ENCODE measurements at regions not wholly inside any gene's neighbourhood (a gene's known extent, or its start where the extent isn't known, plus 50 kb on each side); places are given as distances from the start of the nearest gene placed in this dataset.
A peak's percentile ranks its signal among the peaks of the same experiment; 100 is the strongest.
"Not testable (repeated sequence)": the region's sequence is repeated elsewhere in the genome, so short reads cannot be mapped to it uniquely, and the experiment has no call there.

DNA sequence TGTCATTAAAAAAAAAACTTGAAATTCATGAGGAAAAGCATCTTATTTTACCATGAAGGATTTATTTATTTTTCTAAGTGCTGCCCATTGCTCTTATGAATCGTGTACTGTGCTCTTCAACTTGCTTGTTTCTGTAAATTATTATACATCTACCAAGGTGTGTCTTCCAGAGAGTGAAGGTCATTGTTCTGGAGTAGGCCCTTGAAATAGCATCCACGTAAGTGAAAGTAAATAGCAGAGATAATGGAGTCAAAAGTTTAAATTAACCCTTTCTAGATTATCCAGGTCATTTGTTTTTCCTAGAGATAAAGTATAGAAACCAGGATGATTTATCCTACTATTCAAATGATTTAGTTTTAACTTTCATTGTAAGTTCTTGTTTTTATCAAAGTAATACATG, 473.1 kb downstream of the DIRAS2 start:
- Histone ChIP-seq H3K27me3 (ENCODE audit: control insufficient read depth in 3 of 3, insufficient read depth in 3 of 3, low read length in 2 of 3) (no peaks in the 10 kb centered on the region), H3K4me1 (ENCODE audit: control insufficient read depth in 5 of 5, insufficient read depth in 5 of 5, low read length in 5 of 5) (peaks cover 0 to 3% (median 0%) of the 10 kb centered on the region in 5 donors), H3K27ac (ENCODE audit: low read depth in 1 of 2, low read length in 1 of 2) (no peak overlapping the region), H3K9ac (ENCODE audit: insufficient read depth in 1 of 2, low read length in 2 of 2) (no peak overlapping the region), H3K4me3 (no peak overlapping the region), H3K9me3 (ENCODE audit: control insufficient read depth in 4 of 4, insufficient read depth in 3 of 4, low read length in 3 of 4) (peaks cover 0 to 7% (median 3%) of the 10 kb centered on the region in 4 donors), H3K36me3 (ENCODE audit: control insufficient read depth in 4 of 4, insufficient read depth in 4 of 4, low read length in 4 of 4) (no peaks in the 10 kb centered on the region)
- ATAC-seq (ENCODE audit: insufficient read depth, low FRiP score) (no peak), DNase-seq (peak in 1 of 3 donors; percentile 20)
- WGBS, 2 donors: 44 to 70% methylated on average over 2 of the region's 2 CpGs
- TF ChIP-seq, protein P1, sequence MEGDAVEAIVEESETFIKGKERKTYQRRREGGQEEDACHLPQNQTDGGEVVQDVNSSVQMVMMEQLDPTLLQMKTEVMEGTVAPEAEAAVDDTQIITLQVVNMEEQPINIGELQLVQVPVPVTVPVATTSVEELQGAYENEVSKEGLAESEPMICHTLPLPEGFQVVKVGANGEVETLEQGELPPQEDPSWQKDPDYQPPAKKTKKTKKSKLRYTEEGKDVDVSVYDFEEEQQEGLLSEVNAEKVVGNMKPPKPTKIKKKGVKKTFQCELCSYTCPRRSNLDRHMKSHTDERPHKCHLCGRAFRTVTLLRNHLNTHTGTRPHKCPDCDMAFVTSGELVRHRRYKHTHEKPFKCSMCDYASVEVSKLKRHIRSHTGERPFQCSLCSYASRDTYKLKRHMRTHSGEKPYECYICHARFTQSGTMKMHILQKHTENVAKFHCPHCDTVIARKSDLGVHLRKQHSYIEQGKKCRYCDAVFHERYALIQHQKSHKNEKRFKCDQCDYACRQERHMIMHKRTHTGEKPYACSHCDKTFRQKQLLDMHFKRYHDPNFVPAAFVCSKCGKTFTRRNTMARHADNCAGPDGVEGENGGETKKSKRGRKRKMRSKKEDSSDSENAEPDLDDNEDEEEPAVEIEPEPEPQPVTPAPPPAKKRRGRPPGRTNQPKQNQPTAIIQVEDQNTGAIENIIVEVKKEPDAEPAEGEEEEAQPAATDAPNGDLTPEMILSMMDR (IDR thresholded peaks at IDR 0.05; ENCODE audit: control extremely low read depth, extremely low read depth): no peak

DNA sequence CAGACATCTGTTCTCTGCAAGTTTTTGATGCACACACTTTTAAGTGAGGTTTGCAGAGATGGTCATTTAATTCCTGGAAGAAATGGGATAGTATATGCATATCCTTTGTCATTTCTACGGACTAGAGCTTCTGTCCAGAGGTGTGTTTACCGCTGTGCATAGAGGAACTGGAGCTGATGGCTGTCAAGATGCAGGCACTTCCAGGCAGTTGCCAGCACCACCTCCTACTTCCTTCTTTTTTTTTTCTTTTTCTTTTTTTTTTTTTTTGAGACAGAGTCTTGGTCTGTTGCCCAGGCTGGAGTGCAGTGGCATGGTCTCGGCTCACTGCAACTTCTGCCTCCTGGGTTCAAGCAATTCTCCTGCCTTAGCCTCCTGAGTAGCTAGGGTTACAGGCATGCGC, 468.7 kb downstream of the DIRAS2 start:
- H3K9ac ChIP-seq (ENCODE audit: insufficient read depth in 1 of 2, low read length in 2 of 2); H3K36me3 ChIP-seq (ENCODE audit: control insufficient read depth in 4 of 4, insufficient read depth in 4 of 4, low read length in 4 of 4); H3K4me1 ChIP-seq (ENCODE audit: control insufficient read depth in 5 of 5, insufficient read depth in 5 of 5, low read length in 5 of 5); H3K4me3 ChIP-seq; H3K27me3 ChIP-seq (ENCODE audit: control insufficient read depth in 3 of 3, insufficient read depth in 3 of 3, low read length in 2 of 3); H3K27ac ChIP-seq (ENCODE audit: low read depth in 1 of 2, low read length in 1 of 2); H3K9me3 ChIP-seq (ENCODE audit: control insufficient read depth in 4 of 4, insufficient read depth in 3 of 4, low read length in 3 of 4); ATAC-seq (ENCODE audit: insufficient read depth, low FRiP score); DNase-seq: not testable (repeated sequence)
- WGBS, 2 donors: 40 to 46% methylated on average over 4 of the region's 4 CpGs

DNA sequence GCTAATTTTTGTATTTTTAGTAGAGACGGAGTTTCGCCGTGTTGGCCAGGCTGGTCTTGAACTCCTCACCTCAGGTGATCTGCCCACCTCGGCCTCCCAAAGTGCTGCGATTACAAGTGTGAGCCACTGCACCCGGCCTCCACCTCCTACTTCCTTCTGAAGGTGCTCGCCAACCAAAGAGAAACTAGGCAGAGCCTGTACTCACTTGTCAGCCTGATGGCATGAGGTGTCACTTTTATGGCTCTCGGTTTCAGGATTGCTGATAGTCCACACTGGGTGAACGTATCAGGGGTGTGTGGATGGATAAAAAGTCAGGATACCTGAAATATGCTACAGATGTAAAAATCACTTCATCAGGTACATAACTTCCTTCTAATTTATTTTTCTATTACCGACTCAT, 468.3 kb downstream of the DIRAS2 start:
- not testable (repeated sequence) for DNase-seq; H3K4me3 ChIP-seq; H3K27me3 ChIP-seq (ENCODE audit: control insufficient read depth in 3 of 3, insufficient read depth in 3 of 3, low read length in 2 of 3); ATAC-seq (ENCODE audit: insufficient read depth, low FRiP score); H3K27ac ChIP-seq (ENCODE audit: low read depth in 1 of 2, low read length in 1 of 2); H3K9ac ChIP-seq (ENCODE audit: insufficient read depth in 1 of 2, low read length in 2 of 2); H3K9me3 ChIP-seq (ENCODE audit: control insufficient read depth in 4 of 4, insufficient read depth in 3 of 4, low read length in 3 of 4); H3K4me1 ChIP-seq (ENCODE audit: control insufficient read depth in 5 of 5, insufficient read depth in 5 of 5, low read length in 5 of 5); H3K36me3 ChIP-seq (ENCODE audit: control insufficient read depth in 4 of 4, insufficient read depth in 4 of 4, low read length in 4 of 4)
- WGBS, 2 donors: 90 to 94% methylated on average over 10 of the region's 10 CpGs

DNA sequence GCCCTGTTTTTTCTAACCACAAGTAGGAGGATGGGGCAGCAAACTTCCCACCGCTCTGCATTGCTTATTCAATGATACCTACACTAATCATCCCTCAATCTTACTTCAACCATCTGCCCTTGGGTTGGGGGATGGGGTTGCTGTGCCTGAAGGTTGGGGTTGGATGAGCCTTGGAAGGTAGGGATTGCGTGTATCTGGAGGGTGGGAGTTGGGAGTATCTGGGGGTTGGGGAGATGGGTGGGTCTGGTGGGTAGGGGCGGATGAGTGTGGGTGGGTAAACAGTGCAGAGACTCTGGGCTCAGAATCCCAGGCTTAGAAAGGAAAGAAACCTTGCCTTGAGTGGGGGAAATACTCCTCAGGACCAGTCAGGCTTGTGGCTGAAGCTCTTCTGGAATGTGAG, 467.4 kb downstream of the DIRAS2 start:
- H3K36me3 ChIP-seq (ENCODE audit: control insufficient read depth in 4 of 4, insufficient read depth in 4 of 4, low read length in 4 of 4): no peaks in the 10 kb centered on the region
- TF ChIP-seq, protein P1 (IDR thresholded peaks at IDR 0.05; ENCODE audit: control extremely low read depth, extremely low read depth): no peak
- peaks cover 0 to 4% (median 0%) of the 10 kb centered on the region in 5 donors for H3K4me1 ChIP-seq (ENCODE audit: control insufficient read depth in 5 of 5, insufficient read depth in 5 of 5, low read length in 5 of 5)
- no peak for DNase-seq
- no peaks in the 10 kb centered on the region for H3K27me3 ChIP-seq (ENCODE audit: control insufficient read depth in 3 of 3, insufficient read depth in 3 of 3, low read length in 2 of 3)
- ATAC-seq (ENCODE audit: insufficient read depth, low FRiP score): no peak
- WGBS, 2 donors: 89 to 92% methylated on average over 3 of the region's 3 CpGs
- peaks cover 0 to 9% (median 3%) of the 10 kb centered on the region in 4 donors for H3K9me3 ChIP-seq (ENCODE audit: control insufficient read depth in 4 of 4, insufficient read depth in 3 of 4, low read length in 3 of 4)
- H3K4me3 ChIP-seq: no peak overlapping the region
- H3K27ac ChIP-seq (ENCODE audit: low read depth in 1 of 2, low read length in 1 of 2): no peak overlapping the region
- no peak overlapping the region for H3K9ac ChIP-seq (ENCODE audit: insufficient read depth in 1 of 2, low read length in 2 of 2)

DNA sequence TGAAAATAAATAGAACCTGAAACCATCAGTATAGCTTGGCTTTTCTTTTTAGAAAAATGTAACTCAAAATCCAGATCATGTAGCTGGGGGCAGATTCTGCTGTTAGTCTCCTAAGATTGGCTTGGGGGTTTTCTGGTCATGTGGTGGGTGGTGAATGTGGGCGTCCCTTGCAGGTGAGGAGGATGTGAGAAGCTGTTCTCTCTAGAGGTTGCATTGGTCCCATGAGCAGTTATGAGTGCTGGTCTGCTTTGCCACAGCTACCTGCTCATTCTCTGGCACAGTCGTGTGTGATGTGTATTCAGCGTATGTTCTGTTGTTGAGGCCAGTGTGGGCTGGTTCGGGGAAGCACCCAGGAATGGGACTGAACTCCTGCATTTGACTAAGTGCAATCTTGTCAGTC, 466.8 kb downstream of the DIRAS2 start:
- ATAC-seq (ENCODE audit: insufficient read depth, low FRiP score) (no peak), DNase-seq (no peak)
- H3K27ac ChIP-seq (ENCODE audit: low read depth in 1 of 2, low read length in 1 of 2): no peak overlapping the region
- H3K9ac ChIP-seq (ENCODE audit: insufficient read depth in 1 of 2, low read length in 2 of 2): no peak overlapping the region
- no peaks in the 10 kb centered on the region for H3K36me3 ChIP-seq (ENCODE audit: control insufficient read depth in 4 of 4, insufficient read depth in 4 of 4, low read length in 4 of 4)
- no peaks in the 10 kb centered on the region for H3K27me3 ChIP-seq (ENCODE audit: control insufficient read depth in 3 of 3, insufficient read depth in 3 of 3, low read length in 2 of 3)
- peaks cover 0 to 5% (median 1%) of the 10 kb centered on the region in 4 donors for H3K9me3 ChIP-seq (ENCODE audit: control insufficient read depth in 4 of 4, insufficient read depth in 3 of 4, low read length in 3 of 4)
- H3K4me1 ChIP-seq (ENCODE audit: control insufficient read depth in 5 of 5, insufficient read depth in 5 of 5, low read length in 5 of 5): peaks cover 0 to 4% (median 0%) of the 10 kb centered on the region in 5 donors
- no peak overlapping the region for H3K4me3 ChIP-seq
- TF ChIP-seq, protein P1 (IDR thresholded peaks at IDR 0.05; ENCODE audit: control extremely low read depth, extremely low read depth): no peak
- 87 to 92% methylated on average over 4 of the region's 4 CpGs for WGBS, 2 donors
